A549 (cell line): ENCODE measurements at regions not wholly inside any gene's neighbourhood (a gene's known extent, or its start where the extent isn't known, plus 50 kb on each side); places are given as distances from the start of the nearest gene placed in this dataset.

Experiments used
- ATAC-seq, 2 experiments: fragments of 200-7000 bp in 1 of 2; fragments of >200 bp in 1 of 2; cut with Nextera tagmentation in 1 of 2; cut with Tn5 transposase in 1 of 2; 3 replicates each; pipeline versions ENCODE4 v1.8.0 to v1.9.1; 2018 to 2020; ENCODE audit warnings: mild to moderate bottlenecking in 1 of 2, moderate library complexity in 1 of 2
- CTCF ChIA-PET: fragments of 300-600 bp; sonication (Branson Sonifier 250); formaldehyde crosslinking; extraction: SDS; loops from one replicate; lab custom pipeline; 2021; ENCODE audit warnings: antibody characterized with exemption, inconsistent platforms; lab: Yijun Ruan, JAX
- POLR2A ChIA-PET: fragments of 350-600 bp; formaldehyde crosslinking; extraction: SDS; loops from one replicate; lab custom pipeline; 2021; ENCODE audit warnings: antibody characterized with exemption, inconsistent platforms; lab: Yijun Ruan, JAX
- DNase-seq, 2 experiments: peaks; one replicate each; pipeline versions ENCODE4 v3.0.0 to v3.0.0-alpha.2; 2011 to 2016; ENCODE audit warnings: low read depth in 1 of 2, low spot score in 1 of 2
- FAIRE-seq: peaks from 2 replicates; lab custom pipeline; 2011; peaks lifted over from hg19 to GRCh38; lab: Jason Lieb, UNC
- H3K27ac ChIP-seq, 2 experiments: fragments of >200 bp; sonication (Bioruptor Twin); formaldehyde crosslinking; 3 replicates each; pipeline ENCODE4 v1.5.1; 2016 to 2017
- H3K4me1 ChIP-seq: fragments of >200 bp; sonication (Bioruptor Twin); formaldehyde crosslinking; 3 replicates; pipeline ENCODE4 v1.6.1; 2016
- H3K4me2 ChIP-seq: fragments of >200 bp; sonication (Bioruptor Twin); formaldehyde crosslinking; 3 replicates; pipeline ENCODE4 v1.6.1; 2016
- H3K4me3 ChIP-seq: fragments of >200 bp; sonication (Bioruptor Twin); formaldehyde crosslinking; 3 replicates; pipeline ENCODE4 v1.5.1; 2016
- H3K9me3 ChIP-seq: fragments of >200 bp; sonication (Bioruptor Twin); formaldehyde crosslinking; 3 replicates; pipeline ENCODE4 v1.6.1; 2016
- BHLHE40 ChIP-seq: IDR thresholded peaks from 2 replicates; pipeline ENCODE4 v1.6.1; 2012; ENCODE audit warnings: low read depth, low read length, inconsistent platforms
- CHD2 ChIP-seq: fragments of 150-350 bp; IDR thresholded peaks from 2 replicates; pipeline ENCODE4 v1.6.1; 2014; ENCODE audit warnings: low read length; ENCODE audit not compliant: partially characterized antibody
- CHD4 ChIP-seq: fragments of 200-600 bp; sonication (generic); IDR thresholded peaks from 2 replicates; pipeline ENCODE4 v1.6.1; 2016; ENCODE audit warnings: antibody characterized with exemption, mild to moderate bottlenecking, borderline replicate concordance
- CTCF ChIP-seq: fragments of >200 bp; sonication (Bioruptor Twin); formaldehyde crosslinking; IDR thresholded peaks from 3 replicates; pipeline ENCODE4 v1.5.1; 2016
- GATA3 ChIP-seq: IDR thresholded peaks from 2 replicates; pipeline ENCODE4 v1.6.1; 2012; ENCODE audit warnings: borderline replicate concordance
- HEYL ChIP-seq: fragments of 250-450 bp; sonication (Bioruptor Pico); IDR thresholded peaks from 2 replicates; pipeline ENCODE4 v1.8.0; 2021; ENCODE audit warnings: mild to moderate bottlenecking, moderate library complexity
- HMGXB4 ChIP-seq: fragments of 250-450 bp; sonication (Bioruptor Pico); IDR thresholded peaks from 2 replicates; pipeline ENCODE4 v1.5.0; 2021; ENCODE audit warnings: mild to moderate bottlenecking, moderate library complexity, borderline replicate concordance
- HOXB5 ChIP-seq: fragments of 250-450 bp; sonication (Bioruptor Pico); IDR thresholded peaks from 2 replicates; pipeline ENCODE4 v1.5.0; 2020; ENCODE audit warnings: mild to moderate bottlenecking, moderate library complexity
- MAFK ChIP-seq: fragments of 450-650 bp; IDR thresholded peaks from 2 replicates; pipeline ENCODE4 v1.6.1; 2014; ENCODE audit not compliant: partially characterized antibody
- MYC ChIP-seq: IDR thresholded peaks from 2 replicates; pipeline ENCODE4 v1.6.1; 2012; ENCODE audit warnings: mild to moderate bottlenecking, inconsistent platforms, low read length, improper control_type of control experiment, borderline replicate concordance
- NPAS2 ChIP-seq: fragments of 250-450 bp; sonication (Bioruptor Pico); IDR thresholded peaks from 2 replicates; pipeline ENCODE4 v1.8.0; 2022; ENCODE audit warnings: mild to moderate bottlenecking, moderate library complexity, borderline replicate concordance
- NR3C1 ChIP-seq: fragments of >200 bp; sonication (Bioruptor Twin); formaldehyde crosslinking; IDR thresholded peaks from 3 replicates; pipeline ENCODE4 v1.6.1; 2017
- POLR2A ChIP-seq: IDR thresholded peaks from 2 replicates; pipeline ENCODE4 v1.6.1; 2012; ENCODE audit warnings: mild to moderate bottlenecking, low read length
- RAD21 ChIP-seq, 2 experiments: fragments of >200 bp in 1 of 2; sonication (Bioruptor Twin) in 1 of 2; formaldehyde crosslinking in 1 of 2; IDR thresholded peaks in 1 of 2; conservative IDR thresholded peaks in 1 of 2; 2 replicates in 1 of 2; 3 replicates in 1 of 2; pipeline ENCODE4 v1.6.1; 2012 to 2018; ENCODE audit warnings: inconsistent platforms in 1 of 2
- RFX5 ChIP-seq: fragments of 450-650 bp; IDR thresholded peaks from 2 replicates; pipeline ENCODE4 v1.7.1; 2014; ENCODE audit warnings: antibody characterized with exemption, mild to moderate bottlenecking, moderate library complexity
- RNF2 ChIP-seq: fragments of 200-600 bp; sonication (generic); IDR thresholded peaks from 2 replicates; pipeline ENCODE4 v1.6.1; 2016; ENCODE audit warnings: low read depth, mild to moderate bottlenecking, antibody characterized with exemption, moderate library complexity, borderline replicate concordance
- SREBF2 ChIP-seq: fragments of 450-650 bp; IDR thresholded peaks from 2 replicates; pipeline ENCODE4 v1.6.1; 2014; ENCODE audit warnings: mild to moderate bottlenecking, moderate library complexity
- TP53 ChIP-seq: fragments of 250-450 bp; sonication (Bioruptor Pico); IDR thresholded peaks from 2 replicates; pipeline ENCODE4 v1.5.0; 2021; ENCODE audit warnings: mild to moderate bottlenecking, moderate library complexity
- USF2 ChIP-seq: fragments of 450-650 bp; IDR thresholded peaks from 2 replicates; pipeline ENCODE4 v1.6.1; 2014; ENCODE audit warnings: antibody characterized with exemption
- ZC3H11A ChIP-seq: fragments of 450-650 bp; IDR thresholded peaks from 2 replicates; pipeline ENCODE4 v1.6.1; 2014; ENCODE audit warnings: antibody characterized with exemption, mild to moderate bottlenecking
- ZFP36 ChIP-seq: fragments of 450-650 bp; IDR thresholded peaks from 2 replicates; pipeline ENCODE4 v1.6.1; 2014; ENCODE audit warnings: borderline replicate concordance; ENCODE audit not compliant: partially characterized antibody
- WGBS: methylation state at CpG from one replicate; pipeline ENCODE4 v1.1.6; 2017; ENCODE audit errors: missing lambda C conversion rate; 5-methylcytosine and 5-hydroxymethylcytosine counted together

GRCh38 chr6:139427199-139427598 is 52.8 kb upstream of the CITED2 start:
- CTCF ChIA-PET = no interaction called here
- TF ChIP-seq CHD2 (no peak), TP53 (CRISPR knock-in tag) (no peak), ZC3H11A (no peak), MAFK (no peak)
- H3K9me3 ChIP-seq = no peaks in the 10 kb centered on the region
- ATAC-seq (no peak), FAIRE-seq (no peak), DNase-seq (no peak)
- no peak overlapping the region for H3K4me2 ChIP-seq
- H3K4me3 ChIP-seq = no peak overlapping the region
- POLR2A ChIA-PET = no interaction called here
- no peak overlapping the region for H3K27ac ChIP-seq
- H3K4me1 ChIP-seq = no peaks in the 10 kb centered on the region

- ATAC-seq = no peak
- ChIA-PET POLR2A (no interaction called here), CTCF (no interaction called here)
- Histone ChIP-seq H3K27ac (no peak overlapping the region), H3K4me2 (no peak overlapping the region), H3K9me3 (no peaks in the 10 kb centered on the region), H3K4me1 (no peaks in the 10 kb centered on the region)
- no peak for FAIRE-seq
- TF ChIP-seq HOXB5 = no peak
- TF ChIP-seq HEYL = no peak
- TF ChIP-seq CHD4 = no peak
- TF ChIP-seq USF2 = no peak
- TF ChIP-seq GATA3 = no peak
- no peak for TF ChIP-seq MYC
- no peak for TF ChIP-seq ZFP36
- TF ChIP-seq POLR2A = no peak
- TF ChIP-seq CTCF = no peak
- no peak for TF ChIP-seq RNF2
- no peak for TF ChIP-seq HMGXB4
- TF ChIP-seq SREBF2 = no peak
- TF ChIP-seq NR3C1 = no peak
- TF ChIP-seq BHLHE40 = no peak
- no peak for TF ChIP-seq RFX5
- TF ChIP-seq, all 56 proteins: peak for 0
- no peak overlapping the region for H3K4me3 ChIP-seq
- no peak for DNase-seq
- WGBS = 64% methylated on average over 9 of the region's 9 CpGs
Measured at GRCh38 chr6:139426795-139427194, 52.3 kb upstream of the CITED2 start.

- no peaks in the 10 kb centered on the region for H3K9me3 ChIP-seq
- H3K4me1 ChIP-seq = no peaks in the 10 kb centered on the region
- no peak for FAIRE-seq
- TF ChIP-seq RAD21 (conservative IDR thresholded peaks at IDR 0.05 in 1 of 2, IDR thresholded peaks at IDR 0.05 in 1 of 2) (no peak), NPAS2 (CRISPR knock-in tag) (no peak)
- TF ChIP-seq, all 56 proteins: peak for 0
- WGBS = 61% methylated on average over 2 of the region's 2 CpGs
- DNase-seq (no peak), ATAC-seq (no peak)
- Histone ChIP-seq H3K4me3 (no peak overlapping the region), H3K27ac (no peak overlapping the region), H3K4me2 (no peak overlapping the region)
- CTCF ChIA-PET = no interaction called here
- POLR2A ChIA-PET = no interaction called here
Measured at GRCh38 chr6:139425780-139426179, 51.3 kb upstream of the CITED2 start.
